ENCODE measurements at regions not wholly inside any gene's neighbourhood (a gene's known extent, or its start where the extent isn't known, plus 50 kb on each side); places are given as distances from the start of the nearest gene placed in this dataset.

DNA sequence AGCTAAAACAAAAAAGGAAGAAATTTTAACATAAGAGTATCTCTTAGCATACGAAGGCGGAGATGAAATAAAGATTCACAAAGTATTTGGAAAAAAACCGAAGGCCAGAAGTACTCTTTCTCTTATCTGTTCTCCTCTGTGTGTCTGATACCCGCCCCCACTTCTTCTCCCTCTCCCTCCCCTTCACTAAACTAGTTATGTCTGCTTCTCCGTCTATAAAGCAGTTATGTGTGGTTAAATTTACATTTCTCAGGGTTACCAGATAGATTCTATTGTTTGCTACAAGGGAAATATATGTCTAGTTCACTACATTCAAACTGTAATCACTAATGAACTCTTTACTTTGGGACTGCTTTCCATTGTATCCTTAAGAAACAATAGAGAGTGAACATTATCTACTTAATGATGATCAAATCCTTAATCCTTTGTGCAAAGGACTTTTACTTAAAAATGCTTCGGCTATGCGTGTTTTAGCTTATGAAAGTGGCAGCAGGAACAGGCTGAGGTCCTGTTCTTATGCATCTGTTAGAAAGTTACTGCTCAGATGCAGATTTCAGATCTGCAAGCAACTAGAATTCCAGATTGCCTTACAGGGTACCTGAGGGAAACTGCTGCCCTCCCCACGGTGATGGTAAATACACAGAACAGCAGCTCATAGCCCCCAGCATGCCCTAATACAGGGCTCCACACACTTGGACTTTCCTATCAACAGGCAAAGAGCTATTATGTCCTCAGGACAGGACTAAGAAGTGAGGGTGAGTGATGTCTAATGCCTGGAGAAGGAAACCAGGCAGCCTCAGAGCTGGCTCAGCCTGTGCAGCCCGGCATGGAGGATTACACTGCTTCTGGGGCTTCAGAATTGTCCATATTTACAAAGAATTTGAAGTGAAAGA lies 273.3 kb downstream of the FZD1 start:
- TF ChIP-seq, protein P1, sequence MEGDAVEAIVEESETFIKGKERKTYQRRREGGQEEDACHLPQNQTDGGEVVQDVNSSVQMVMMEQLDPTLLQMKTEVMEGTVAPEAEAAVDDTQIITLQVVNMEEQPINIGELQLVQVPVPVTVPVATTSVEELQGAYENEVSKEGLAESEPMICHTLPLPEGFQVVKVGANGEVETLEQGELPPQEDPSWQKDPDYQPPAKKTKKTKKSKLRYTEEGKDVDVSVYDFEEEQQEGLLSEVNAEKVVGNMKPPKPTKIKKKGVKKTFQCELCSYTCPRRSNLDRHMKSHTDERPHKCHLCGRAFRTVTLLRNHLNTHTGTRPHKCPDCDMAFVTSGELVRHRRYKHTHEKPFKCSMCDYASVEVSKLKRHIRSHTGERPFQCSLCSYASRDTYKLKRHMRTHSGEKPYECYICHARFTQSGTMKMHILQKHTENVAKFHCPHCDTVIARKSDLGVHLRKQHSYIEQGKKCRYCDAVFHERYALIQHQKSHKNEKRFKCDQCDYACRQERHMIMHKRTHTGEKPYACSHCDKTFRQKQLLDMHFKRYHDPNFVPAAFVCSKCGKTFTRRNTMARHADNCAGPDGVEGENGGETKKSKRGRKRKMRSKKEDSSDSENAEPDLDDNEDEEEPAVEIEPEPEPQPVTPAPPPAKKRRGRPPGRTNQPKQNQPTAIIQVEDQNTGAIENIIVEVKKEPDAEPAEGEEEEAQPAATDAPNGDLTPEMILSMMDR (IDR thresholded peaks at IDR 0.05): no peak
- no peak for TF ChIP-seq POLR2A (IDR thresholded peaks at IDR 0.05)
